GM18951 (cell line): ENCODE measurements at regions not wholly inside any gene's neighbourhood (a gene's known extent, or its start where the extent isn't known, plus 50 kb on each side); places are given as distances from the start of the nearest gene placed in this dataset.

Experiments used
- POLR2A ChIP-seq: IDR thresholded peaks from 4 replicates; pipeline ENCODE4 v1.6.1; 2011; ENCODE audit warnings: mild to moderate bottlenecking; ENCODE audit not compliant: insufficient read length, insufficient read depth; ENCODE audit errors: extremely low read depth
- in situ Hi-C: fragments of 300-500 bp; cut with MboI; formaldehyde crosslinking; loops from one replicate; pipeline ENCODE4 v1.12.0; 2022; ENCODE audit warnings: low sequenced_read_pairs, mixed read lengths, inconsistent platforms; ENCODE audit not compliant: unreplicated experiment

DNA sequence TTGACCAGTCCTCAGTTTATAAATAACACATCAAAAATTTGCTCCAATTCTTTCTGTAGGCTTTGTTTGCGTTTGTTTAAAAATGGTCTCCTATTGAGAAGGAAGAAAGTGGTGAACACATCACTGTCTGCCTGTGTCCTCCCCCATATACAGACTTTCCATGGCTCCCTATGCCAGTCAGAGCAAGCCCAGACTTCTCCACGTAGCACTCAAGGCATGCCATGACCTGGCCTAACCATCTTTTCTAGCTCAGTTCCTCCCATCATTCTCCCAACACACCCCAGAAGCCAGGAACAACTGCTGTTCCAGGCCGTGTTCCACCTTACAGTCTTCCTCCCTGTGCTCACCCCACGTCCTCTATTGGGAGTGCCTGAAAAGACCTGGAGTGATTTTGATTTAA is 129.6 kb upstream of the ZNF618 start:
- no peak for TF ChIP-seq POLR2A
- in situ Hi-C loops, result no loop called here

DNA sequence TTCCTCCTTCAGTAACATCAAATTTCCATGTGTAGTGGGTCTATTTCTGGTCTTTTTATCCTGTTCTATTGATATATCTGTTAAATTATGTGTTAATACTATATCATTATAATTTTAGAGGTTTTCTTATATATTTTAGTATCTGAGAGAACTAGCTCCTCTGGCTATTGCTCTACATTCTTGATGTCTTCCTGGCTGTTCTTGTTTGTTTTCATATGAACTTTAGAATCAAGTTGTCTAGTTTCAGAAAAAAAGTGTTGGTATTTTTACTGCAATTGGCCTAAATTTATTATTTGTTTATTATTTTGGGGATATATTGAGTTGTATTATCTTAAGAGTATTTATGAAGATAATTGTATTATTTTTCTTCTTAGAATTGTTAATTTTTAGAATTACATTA is 128.0 kb upstream of the ZNF618 start:
- in situ Hi-C loops, result no loop called here
- TF ChIP-seq POLR2A, result no peak

DNA sequence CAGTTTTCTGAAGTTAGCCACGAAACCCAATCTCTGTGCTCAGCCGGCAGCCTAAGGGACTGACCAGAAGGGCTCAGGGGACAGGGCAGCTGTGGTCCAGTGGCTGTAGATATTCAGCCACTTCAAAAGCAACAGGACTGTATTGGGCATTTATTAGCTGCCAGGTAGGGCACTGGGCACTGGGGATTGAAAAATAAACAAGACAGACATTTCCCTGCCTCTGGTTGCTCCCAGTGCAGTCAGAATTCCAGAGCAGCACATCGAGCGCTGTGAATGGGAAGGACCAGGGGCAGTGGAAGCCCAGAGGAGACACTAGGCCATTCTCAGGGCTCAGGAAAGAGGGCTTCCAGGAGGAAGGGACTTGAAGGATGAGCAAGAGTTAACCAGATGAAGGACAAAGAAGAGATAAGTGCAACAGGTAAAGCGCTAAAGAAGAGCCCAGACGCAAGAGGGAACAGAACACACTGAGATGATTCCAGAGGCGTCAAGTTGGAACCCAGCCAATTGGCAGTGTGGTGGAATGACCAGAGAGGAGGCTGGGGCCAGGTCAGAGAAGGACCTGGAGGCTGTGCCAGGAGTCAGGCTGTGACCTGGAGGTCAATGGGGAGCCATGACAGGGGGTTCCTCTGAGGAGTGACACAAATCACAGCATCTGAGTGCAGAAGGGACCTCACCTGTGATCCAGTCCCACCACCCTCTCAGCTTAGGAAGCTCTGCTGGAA is 122.5 kb upstream of the ZNF618 start:
- in situ Hi-C loops, result no loop called here
- TF ChIP-seq POLR2A, result no peak

DNA sequence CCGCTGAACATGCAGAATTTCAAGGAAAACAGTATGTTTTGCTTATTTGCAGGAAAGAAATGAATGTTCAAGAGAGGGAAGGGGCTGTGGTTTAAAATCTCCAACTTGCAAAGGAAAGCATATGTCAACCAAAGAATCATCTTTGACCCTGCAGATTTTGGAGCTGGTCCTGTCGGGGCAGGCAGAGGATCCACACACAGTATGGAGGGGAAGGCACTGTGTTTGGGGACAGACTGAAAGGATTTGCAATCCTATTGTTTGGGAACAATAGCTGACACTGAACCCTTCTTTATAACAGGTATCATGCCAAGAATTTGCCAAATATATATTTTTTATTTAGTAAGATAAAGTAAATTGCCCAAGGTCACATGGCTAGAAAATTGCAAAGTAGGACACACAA is 121.4 kb upstream of the ZNF618 start:
- no peak for TF ChIP-seq POLR2A
- in situ Hi-C loops, result no loop called here

DNA sequence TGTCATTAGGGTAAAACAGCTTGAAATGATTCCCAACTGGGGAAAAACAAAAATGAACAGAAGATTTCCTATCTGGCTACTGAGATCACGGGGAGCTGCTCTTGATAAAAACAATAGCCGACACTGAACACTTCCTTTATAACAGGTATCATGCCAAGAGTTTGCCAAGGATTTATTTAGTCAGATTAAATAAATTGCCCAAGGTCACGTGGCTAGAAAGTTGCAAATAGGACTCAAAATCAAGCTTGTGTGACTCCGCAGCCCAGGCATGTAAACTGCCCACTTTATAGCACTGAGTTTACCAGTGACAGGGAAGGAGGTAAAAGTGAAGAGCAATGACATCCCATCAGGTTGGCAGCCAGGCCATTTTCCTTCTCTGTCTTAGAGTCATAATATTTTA is 120.7 kb upstream of the ZNF618 start:
- in situ Hi-C loops, result no loop called here
- no peak for TF ChIP-seq POLR2A

DNA sequence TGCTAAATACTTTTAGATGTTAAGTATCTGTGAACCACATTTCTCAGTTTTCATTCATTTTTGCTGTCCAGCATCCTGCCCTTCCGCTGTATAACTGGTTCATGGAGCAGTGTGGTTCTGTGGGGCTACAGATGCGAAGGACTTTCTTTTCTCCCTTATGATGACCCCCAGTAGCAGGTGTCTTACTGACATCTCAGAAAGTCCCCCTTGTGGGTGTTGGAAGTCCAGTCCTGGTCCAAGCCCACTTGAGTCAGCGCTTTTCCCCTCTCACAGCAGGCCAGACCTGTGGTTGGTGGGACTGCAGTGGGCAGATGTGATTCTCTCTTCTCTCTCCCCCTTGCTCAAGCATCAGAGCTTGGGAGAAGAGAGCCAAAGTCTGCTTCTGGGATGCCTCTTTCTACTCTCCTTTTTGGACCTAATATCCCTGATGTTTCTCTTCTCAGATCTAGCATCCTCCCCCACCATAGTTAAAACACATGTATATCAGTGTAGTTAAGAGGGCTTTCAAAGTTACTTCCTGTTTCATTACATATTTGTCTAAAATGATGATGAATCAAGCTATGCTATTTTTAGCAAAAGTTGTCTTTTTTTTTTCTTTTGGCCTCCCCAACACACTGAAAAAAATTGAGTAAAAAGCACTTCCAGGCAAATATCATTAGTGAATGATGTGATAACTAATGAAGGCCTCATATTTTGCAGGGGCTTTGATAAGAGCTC is 119.5 kb upstream of the ZNF618 start:
- TF ChIP-seq POLR2A, result no peak
- in situ Hi-C loops, result no loop called here

DNA sequence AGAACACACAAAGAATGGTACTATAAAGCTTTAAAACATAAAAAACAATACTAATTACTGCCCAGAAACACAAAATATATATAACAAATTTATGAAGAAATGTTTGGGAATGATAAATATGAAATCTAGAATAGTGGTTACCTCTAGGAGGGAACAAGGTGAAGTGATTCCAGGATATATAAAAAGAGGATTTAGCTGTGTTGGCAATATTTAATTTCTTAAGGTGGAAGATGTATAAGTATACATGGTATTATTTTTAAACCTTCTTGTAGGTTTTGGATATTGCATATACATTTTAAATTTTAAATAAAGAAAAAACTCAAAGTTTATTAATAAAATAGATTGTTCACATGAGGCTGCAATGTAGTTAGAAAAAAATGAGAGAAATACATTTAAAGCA is 112.7 kb upstream of the ZNF618 start:
- no peak for TF ChIP-seq POLR2A
- in situ Hi-C loops, result no loop called here

DNA sequence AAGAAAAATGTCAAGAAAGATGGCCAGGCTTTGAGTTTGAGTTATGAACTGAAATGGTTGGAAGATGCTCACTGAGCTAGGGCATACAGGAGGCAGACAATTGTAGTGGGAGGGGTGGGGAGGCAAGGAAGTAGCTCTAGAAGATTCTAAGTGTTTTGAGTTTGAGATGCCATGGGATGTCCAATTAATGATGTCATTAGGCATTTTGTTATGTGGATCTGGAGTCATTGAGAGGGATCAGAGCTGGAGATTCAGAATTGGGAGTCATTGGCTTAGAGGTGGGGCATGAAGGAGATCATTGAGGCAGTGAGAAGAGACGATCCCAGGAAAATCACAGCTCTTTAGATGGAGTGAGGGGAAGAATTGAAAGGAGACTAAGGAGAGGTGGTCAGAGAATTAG is 111.5 kb upstream of the ZNF618 start:
- TF ChIP-seq POLR2A, result no peak
- in situ Hi-C loops, result no loop called here

DNA sequence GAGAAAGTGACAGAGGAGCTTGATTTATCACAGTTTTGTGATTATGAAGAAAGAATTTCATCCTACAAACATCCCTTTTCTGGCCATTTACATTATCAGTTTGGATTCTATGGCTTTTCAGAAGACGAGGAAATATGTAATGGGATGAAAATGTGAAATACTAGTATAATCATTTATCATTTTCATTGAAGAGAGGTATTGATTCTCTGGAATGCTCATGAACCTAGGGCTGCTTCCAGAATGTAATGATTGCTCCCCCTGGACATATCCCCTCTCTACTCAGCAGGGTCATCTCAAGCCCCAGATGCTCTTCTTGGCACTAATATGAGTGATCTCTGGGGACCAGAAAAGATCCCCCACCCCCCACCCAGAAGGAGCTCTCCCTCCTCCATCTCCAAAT is 106.7 kb upstream of the ZNF618 start:
- in situ Hi-C loops, result no loop called here
- TF ChIP-seq POLR2A, result no peak

DNA sequence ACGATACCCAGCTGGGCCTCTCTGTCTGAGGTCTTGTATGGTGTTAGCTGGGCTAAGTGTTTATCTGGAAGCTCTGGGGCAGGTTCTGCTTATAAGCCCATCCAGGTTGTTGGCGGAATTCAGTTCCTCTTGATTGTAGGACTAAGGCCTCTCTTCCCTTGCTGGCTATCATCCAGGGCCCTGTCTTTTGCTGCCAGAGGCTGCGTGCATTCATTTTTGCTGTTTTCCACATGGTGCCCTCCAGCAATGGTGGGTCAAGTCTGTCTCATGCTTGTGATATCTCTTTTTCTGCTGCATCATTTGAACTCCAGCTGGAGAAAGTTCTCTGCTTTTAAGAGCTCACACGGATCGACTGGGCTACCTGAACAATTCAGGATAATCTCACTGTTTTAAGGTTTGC is 105.7 kb upstream of the ZNF618 start:
- no peak for TF ChIP-seq POLR2A
- in situ Hi-C loops, result no loop called here

DNA sequence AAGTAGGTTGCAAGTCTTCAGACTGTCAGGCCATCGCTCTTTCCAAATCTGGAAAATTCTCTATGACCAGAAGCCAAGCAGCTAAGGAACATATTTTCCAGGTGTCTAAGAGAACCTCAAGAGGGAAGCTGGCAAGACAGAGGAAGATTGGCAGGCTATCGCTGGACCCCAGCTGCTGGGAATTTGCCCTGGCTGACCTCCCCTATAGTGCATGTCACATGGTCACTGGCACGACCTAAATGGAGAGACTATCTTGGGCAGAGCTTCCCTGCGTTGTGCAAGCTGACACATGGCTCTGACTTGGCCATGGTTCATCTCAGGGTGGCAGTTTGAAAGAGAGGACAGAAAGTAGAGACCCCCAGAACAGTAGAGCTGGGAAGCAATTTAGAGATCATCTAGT is 104.9 kb upstream of the ZNF618 start:
- in situ Hi-C loops, result no loop called here
- no peak for TF ChIP-seq POLR2A

DNA sequence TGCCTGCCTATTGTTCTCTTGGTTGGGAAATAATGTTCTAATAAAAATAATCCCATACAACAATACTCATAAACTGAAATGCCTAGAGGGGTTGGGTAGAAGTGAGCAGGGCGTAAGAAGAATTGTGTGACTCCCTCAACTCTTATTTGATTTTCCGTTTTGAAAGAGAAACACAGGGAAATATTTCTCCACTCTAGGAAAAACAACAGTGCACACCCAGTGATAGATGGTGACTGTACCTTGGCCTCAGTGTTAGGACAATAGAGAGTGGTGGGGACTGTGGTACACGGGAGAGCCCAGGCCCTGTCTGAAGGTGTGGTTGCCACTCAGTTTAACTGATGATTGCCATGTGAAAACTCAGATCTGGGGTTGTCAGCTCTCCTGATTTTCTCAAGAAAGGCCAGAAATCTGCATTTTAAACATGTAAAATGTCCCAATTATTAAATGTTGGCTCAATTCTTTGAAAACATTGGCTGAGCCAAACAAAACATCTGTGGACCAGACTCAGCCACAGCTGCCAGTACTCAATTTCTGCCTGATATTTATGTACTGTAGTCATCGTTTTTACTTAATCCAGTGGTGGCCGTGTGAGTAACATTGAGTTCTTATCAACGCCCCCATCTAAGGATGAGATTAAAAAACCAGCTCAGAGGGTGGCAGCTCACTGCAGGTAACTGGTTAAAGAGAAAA is 103.8 kb upstream of the ZNF618 start:
- in situ Hi-C loops, result no loop called here
- TF ChIP-seq POLR2A, result no peak

DNA sequence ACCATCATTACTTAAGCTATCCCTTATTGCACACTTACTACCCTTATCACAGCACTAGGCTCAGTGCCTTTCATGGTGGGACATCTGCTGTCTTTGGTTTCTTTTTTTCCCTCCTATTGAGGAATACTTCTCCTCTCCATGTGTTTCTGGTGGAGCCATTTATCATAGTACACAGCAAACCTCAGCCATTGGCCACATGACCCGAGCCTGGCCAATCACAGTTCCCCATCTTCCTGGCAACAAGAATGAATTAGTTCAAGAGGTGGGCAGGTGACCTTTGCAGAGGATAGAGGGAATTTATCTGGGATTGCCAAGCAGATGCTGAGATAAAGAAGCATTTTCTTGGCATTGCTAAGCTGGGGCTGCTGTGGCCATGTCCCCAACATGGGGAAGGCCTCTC is 101.1 kb upstream of the ZNF618 start:
- in situ Hi-C loops, result no loop called here
- TF ChIP-seq POLR2A, result no peak

DNA sequence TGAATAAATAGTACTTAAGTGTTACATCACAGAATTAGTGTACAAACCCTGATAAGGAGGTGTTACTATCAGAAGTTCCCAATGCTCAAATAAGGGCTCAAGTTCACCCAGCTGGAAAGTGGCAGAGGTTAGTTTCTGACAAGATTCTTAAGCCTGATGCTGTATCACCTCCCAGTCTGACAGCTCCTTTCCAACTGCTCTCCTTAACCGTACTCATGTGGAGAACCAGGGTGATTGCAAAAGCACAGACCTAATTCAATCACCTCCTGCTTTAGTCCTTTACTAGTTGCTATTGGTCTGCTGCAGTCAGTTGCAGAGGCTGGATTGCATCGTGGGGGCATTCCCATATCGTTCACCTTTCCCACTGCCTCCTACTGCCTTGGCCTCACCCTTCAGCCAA is 100.4 kb upstream of the ZNF618 start:
- no peak for TF ChIP-seq POLR2A
- in situ Hi-C loops, result no loop called here

DNA sequence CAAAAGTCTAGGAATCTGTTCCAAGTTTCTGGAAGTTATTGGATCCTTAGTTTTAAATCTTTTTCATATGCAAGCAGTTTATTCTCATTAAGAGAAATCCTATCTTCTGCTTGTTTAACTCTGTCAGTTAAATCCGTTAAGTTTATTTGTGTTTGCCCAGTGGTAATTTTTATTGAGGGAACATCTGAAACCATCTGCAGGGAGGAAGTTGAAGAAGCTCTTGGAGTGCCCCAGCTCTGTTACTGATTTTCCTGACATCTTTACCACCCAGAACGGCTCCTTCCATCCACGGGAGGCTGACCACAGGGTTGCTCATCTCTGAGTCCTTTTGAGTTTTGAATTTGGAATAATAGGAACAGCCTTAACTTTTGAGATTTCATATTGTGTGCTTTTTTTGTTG is 99.9 kb upstream of the ZNF618 start:
- no peak for TF ChIP-seq POLR2A
- in situ Hi-C loops, result no loop called here
